HL-60 (cell line): ENCODE measurements at regions not wholly inside any gene's neighbourhood (a gene's known extent, or its start where the extent isn't known, plus 50 kb on each side); places are given as distances from the start of the nearest gene placed in this dataset.

ENCODE experiments used
- CTCF ChIP-seq: IDR thresholded peaks from one replicate; pipeline ENCODE4 v1.5.1; 2011; ENCODE audit warnings: low read length, control low read depth, inconsistent platforms; ENCODE audit not compliant: insufficient read depth
- GABPA ChIP-seq: IDR thresholded peaks from 2 replicates; pipeline ENCODE4 v1.6.1; 2012; ENCODE audit warnings: low read depth
- POLR2AphosphoS5 ChIP-seq: IDR thresholded peaks from 2 replicates; pipeline ENCODE4 v1.6.1; 2012; ENCODE audit warnings: low read depth
- SPI1 ChIP-seq: IDR thresholded peaks from 2 replicates; pipeline ENCODE4 v1.6.1; 2012; ENCODE audit warnings: low read depth, mild to moderate bottlenecking, borderline replicate concordance
- TF ChIP-seq, protein P1 (sequence below): IDR thresholded peaks from 2 replicates; pipeline ENCODE4 v1.6.1; 2012; ENCODE audit warnings: low read depth; ENCODE audit not compliant: insufficient replicate concordance

- TF ChIP-seq CTCF (no peak), POLR2AphosphoS5 (no peak), GABPA (no peak), SPI1 (no peak)
- TF ChIP-seq, protein P1, sequence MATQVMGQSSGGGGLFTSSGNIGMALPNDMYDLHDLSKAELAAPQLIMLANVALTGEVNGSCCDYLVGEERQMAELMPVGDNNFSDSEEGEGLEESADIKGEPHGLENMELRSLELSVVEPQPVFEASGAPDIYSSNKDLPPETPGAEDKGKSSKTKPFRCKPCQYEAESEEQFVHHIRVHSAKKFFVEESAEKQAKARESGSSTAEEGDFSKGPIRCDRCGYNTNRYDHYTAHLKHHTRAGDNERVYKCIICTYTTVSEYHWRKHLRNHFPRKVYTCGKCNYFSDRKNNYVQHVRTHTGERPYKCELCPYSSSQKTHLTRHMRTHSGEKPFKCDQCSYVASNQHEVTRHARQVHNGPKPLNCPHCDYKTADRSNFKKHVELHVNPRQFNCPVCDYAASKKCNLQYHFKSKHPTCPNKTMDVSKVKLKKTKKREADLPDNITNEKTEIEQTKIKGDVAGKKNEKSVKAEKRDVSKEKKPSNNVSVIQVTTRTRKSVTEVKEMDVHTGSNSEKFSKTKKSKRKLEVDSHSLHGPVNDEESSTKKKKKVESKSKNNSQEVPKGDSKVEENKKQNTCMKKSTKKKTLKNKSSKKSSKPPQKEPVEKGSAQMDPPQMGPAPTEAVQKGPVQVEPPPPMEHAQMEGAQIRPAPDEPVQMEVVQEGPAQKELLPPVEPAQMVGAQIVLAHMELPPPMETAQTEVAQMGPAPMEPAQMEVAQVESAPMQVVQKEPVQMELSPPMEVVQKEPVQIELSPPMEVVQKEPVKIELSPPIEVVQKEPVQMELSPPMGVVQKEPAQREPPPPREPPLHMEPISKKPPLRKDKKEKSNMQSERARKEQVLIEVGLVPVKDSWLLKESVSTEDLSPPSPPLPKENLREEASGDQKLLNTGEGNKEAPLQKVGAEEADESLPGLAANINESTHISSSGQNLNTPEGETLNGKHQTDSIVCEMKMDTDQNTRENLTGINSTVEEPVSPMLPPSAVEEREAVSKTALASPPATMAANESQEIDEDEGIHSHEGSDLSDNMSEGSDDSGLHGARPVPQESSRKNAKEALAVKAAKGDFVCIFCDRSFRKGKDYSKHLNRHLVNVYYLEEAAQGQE: no peak
Observed at GRCh38 chr9:115357821-115358220, 239.9 kb upstream of the TNC start.
